ENCODE measurements at regions not wholly inside any gene's neighbourhood (a gene's known extent, or its start where the extent isn't known, plus 50 kb on each side); places are given as distances from the start of the nearest gene placed in this dataset.

- TF ChIP-seq EZH2 (IDR thresholded peaks at IDR 0.05; ENCODE audit: insufficient read depth, poor library complexity, severe bottlenecking) (no peak), EZH2phosphoT487 (IDR thresholded peaks at IDR 0.05; ENCODE audit: insufficient read depth, low read depth) (no peak)
Measured at GRCh38 chr13:87234981-87235380, 436.2 kb upstream of the SLITRK5 start.

Measured in GM23248 (cell line).